RWPE2 (cell line): ENCODE measurements at regions not wholly inside any gene's neighbourhood (a gene's known extent, or its start where the extent isn't known, plus 50 kb on each side); places are given as distances from the start of the nearest gene placed in this dataset.

ENCODE experiments used
- ATAC-seq: fragments of 200-7000 bp; cut with Tn5 transposase; 3 replicates; pipeline ENCODE4 v1.9.1; 2021; ENCODE audit warnings: low read depth
- DNase-seq: peaks from one replicate; pipeline ENCODE4 v3.0.0-alpha.2; 2020; ENCODE audit warnings: low spot score
- H3K27ac ChIP-seq: fragments of 450-650 bp; 2 replicates; pipeline ENCODE4 v1.5.1; 2017; ENCODE audit warnings: mild to moderate bottlenecking; ENCODE audit not compliant: poor library complexity, severe bottlenecking
- H3K27me3 ChIP-seq: fragments of 250-450 bp; sonication (Bioruptor Pico); 2 replicates; pipeline ENCODE4 v1.5.1; 2021; ENCODE audit warnings: mild to moderate bottlenecking, moderate library complexity; ENCODE audit not compliant: insufficient read depth, poor library complexity, severe bottlenecking
- H3K36me3 ChIP-seq: fragments of 250-450 bp; sonication (Bioruptor Pico); 2 replicates; pipeline ENCODE4 v1.5.1; 2020; ENCODE audit warnings: low read depth, mild to moderate bottlenecking, moderate library complexity
- H3K4me1 ChIP-seq: fragments of 250-450 bp; sonication (Bioruptor Pico); 2 replicates; pipeline ENCODE4 v1.5.1; 2021; ENCODE audit warnings: mild to moderate bottlenecking, moderate library complexity; ENCODE audit not compliant: insufficient read depth, poor library complexity, severe bottlenecking
- H3K4me3 ChIP-seq: fragments of 250-450 bp; sonication (Bioruptor Pico); 2 replicates; pipeline ENCODE4 v1.5.1; 2021; ENCODE audit warnings: mild to moderate bottlenecking, moderate library complexity; ENCODE audit not compliant: severe bottlenecking
- H3K9me3 ChIP-seq: fragments of 250-450 bp; sonication (Bioruptor Pico); 2 replicates; pipeline ENCODE4 v1.5.1; 2021; ENCODE audit warnings: mild to moderate bottlenecking, moderate library complexity; ENCODE audit not compliant: severe bottlenecking
- CTCF ChIP-seq: fragments of 450-650 bp; IDR thresholded peaks from one replicate; pipeline ENCODE4 v1.5.1; 2017; ENCODE audit warnings: mild to moderate bottlenecking, moderate library complexity; ENCODE audit not compliant: poor library complexity, severe bottlenecking

- H3K27ac ChIP-seq, result no peak overlapping the region
- no peaks in the 10 kb centered on the region for H3K27me3 ChIP-seq
- no peak overlapping the region for H3K4me3 ChIP-seq
- no peaks in the 10 kb centered on the region for H3K9me3 ChIP-seq
- TF ChIP-seq CTCF, result no peak
- no peaks in the 10 kb centered on the region for H3K36me3 ChIP-seq
- DNase-seq, result no peak
- no peaks in the 10 kb centered on the region for H3K4me1 ChIP-seq
- ATAC-seq, result no peak
These were observed 55.9 kb downstream of the BHLHE40 start for GRCh38 chr3:5035113-5035512.

DNA sequence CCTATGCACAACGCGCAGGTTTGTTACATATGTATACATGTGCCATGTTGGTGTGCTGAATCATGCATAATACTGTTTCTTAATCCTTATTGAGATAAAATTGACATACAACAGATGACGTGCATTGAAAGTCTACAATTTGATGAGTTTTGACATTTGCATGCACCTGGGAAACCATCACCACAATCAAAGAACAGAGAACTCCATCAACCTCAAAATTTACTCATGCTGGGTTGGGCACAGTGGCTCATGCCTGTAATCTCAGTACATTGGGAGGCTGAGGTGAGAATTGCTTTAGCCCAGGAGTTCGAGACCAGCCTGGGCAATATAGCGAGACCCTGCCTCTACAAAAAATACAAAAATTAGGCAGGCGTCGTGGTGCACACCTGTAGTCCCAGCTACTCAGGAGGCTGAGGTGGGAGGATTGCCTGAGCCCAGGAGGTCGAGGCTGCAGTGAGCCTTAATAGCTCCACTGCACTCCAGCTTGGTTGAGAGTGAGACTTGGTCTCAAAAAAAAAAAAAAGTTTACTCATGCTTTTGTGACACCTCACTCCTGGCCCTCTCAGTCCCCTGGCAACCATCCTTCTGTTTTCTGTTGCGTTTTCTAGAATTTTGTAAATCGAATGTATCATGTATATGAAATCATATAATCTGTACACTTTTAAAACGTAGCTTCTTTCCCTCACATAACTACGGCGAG lies 56.6 kb downstream of the BHLHE40 start:
- H3K4me1 ChIP-seq, result no peaks in the 10 kb centered on the region
- no peak for TF ChIP-seq CTCF
- no peaks in the 10 kb centered on the region for H3K27me3 ChIP-seq
- ATAC-seq (no peak), DNase-seq (no peak)
- H3K36me3 ChIP-seq, result no peaks in the 10 kb centered on the region
- no peak overlapping the region for H3K4me3 ChIP-seq
- H3K27ac ChIP-seq, result no peak overlapping the region
- no peaks in the 10 kb centered on the region for H3K9me3 ChIP-seq

GRCh38 chr3:5036392-5036766 lies 57.1 kb downstream of the BHLHE40 start:
- no peak for DNase-seq
- Histone ChIP-seq H3K4me1 (no peaks in the 10 kb centered on the region), H3K27ac (no peak overlapping the region), H3K27me3 (no peaks in the 10 kb centered on the region), H3K9me3 (no peaks in the 10 kb centered on the region), H3K4me3 (no peak overlapping the region), H3K36me3 (no peaks in the 10 kb centered on the region)
- no peak for TF ChIP-seq CTCF
- no peak for ATAC-seq

- Histone ChIP-seq H3K4me3 (no peak overlapping the region), H3K27ac (no peak overlapping the region), H3K9me3 (no peaks in the 10 kb centered on the region), H3K4me1 (no peaks in the 10 kb centered on the region), H3K36me3 (no peaks in the 10 kb centered on the region), H3K27me3 (no peaks in the 10 kb centered on the region)
- TF ChIP-seq CTCF, result no peak
- ATAC-seq, result no peak
- DNase-seq, result no peak
These were observed 57.6 kb downstream of the BHLHE40 start for GRCh38 chr3:5036858-5037257.

DNA sequence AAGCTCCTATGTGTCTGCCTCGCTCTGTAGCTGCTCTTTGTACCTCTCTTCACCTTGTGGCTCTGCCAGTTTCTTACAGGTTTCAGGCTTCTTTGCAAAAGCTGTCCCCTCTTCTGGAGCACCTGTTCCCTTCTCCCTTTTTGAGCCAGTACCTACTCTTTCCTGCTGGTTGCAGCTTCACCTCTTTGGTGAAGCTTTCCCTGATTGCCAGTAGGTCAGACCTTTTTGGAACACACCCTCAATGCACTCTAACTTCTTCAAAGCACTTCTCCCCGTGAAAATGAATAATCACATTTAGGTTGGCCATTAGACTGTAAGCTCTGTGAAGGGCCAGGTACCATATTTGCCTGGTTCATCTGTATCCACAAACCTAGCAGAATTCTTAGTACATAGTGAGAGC lies 60.3 kb downstream of the BHLHE40 start:
- Histone ChIP-seq H3K4me1 (no peaks in the 10 kb centered on the region), H3K27me3 (no peaks in the 10 kb centered on the region), H3K27ac (no peak overlapping the region), H3K9me3 (peaks cover 3% of the 10 kb centered on the region), H3K4me3 (no peak overlapping the region), H3K36me3 (no peaks in the 10 kb centered on the region)
- TF ChIP-seq CTCF, result no peak
- ATAC-seq (no peak), DNase-seq (no peak)
